ENCODE measurements at regions not wholly inside any gene's neighbourhood (a gene's known extent, or its start where the extent isn't known, plus 50 kb on each side); places are given as distances from the start of the nearest gene placed in this dataset.

- no peak overlapping the region for H3T11ph ChIP-seq (ENCODE audit: low read length)
- Mint-ChIP-seq H3K4me1 (no peaks in the 10 kb centered on the region), H3K36me3 (ENCODE audit: insufficient read depth in 1 of 3, low read depth in 3 of 3) (peaks cover 0 to 11% (median 2%) of the 10 kb centered on the region in 3 experiments; a peak in 3 of 7 replicates), H3K27me3 (ENCODE audit: low read depth) (no peaks in the 10 kb centered on the region), H3K4me3 (no peak overlapping the region), H3K27ac (no peak overlapping the region), H3K9me3 (peaks cover 2 to 5% of the 10 kb centered on the region in 2 experiments; a peak in 3 of 5 replicates)
- no peak overlapping the region for H4K5ac ChIP-seq (ENCODE audit: insufficient read length, low read depth, low read length)
- no peaks in the 10 kb centered on the region for H3K4me1 ChIP-seq (ENCODE audit: insufficient read depth, low read length)
- no peak overlapping the region for H2BK5ac ChIP-seq (ENCODE audit: insufficient read length, low read length)
- no CpG with 5 or more reads among the region's 2 CpGs for WGBS (ENCODE audit: extremely low coverage, insufficient read length, low lambda C conversion rate)
- H3K23ac ChIP-seq (ENCODE audit: insufficient read length, low read depth, low read length) = no peak overlapping the region
- no peak overlapping the region for H2BK120ac ChIP-seq (ENCODE audit: low read depth, low read length, poor library complexity, severe bottlenecking)
- H3K79me1 ChIP-seq (ENCODE audit: insufficient read depth, low read depth, low read length, poor library complexity, severe bottlenecking) = no peaks in the 10 kb centered on the region
- no peak overlapping the region for H2BK20ac ChIP-seq (ENCODE audit: low read depth, low read length, poor library complexity, severe bottlenecking)
- no peak overlapping the region for H3K56ac ChIP-seq (ENCODE audit: insufficient read length, low read depth, low read length)
- H2BK12ac ChIP-seq (ENCODE audit: insufficient read length, low read depth, low read length) = no peak overlapping the region
- H2AFZ ChIP-seq (ENCODE audit: low read length) = no peak overlapping the region
- DNase-seq = no peak
- H3K27ac ChIP-seq (ENCODE audit: insufficient read length, low read depth, low read length) = no peak overlapping the region
- no peak for TF ChIP-seq CTCF (conservative IDR thresholded peaks at IDR 0.05)
- no peak overlapping the region for H2BK15ac ChIP-seq (ENCODE audit: low read depth, low read length)
- no peaks in the 10 kb centered on the region for H4K20me1 ChIP-seq (ENCODE audit: control insufficient read depth, insufficient read depth, insufficient read length)
- peaks cover 5% of the 10 kb centered on the region for H3K9me3 ChIP-seq (ENCODE audit: control insufficient read depth, low read depth, low read length)
- no peak overlapping the region for H3K18ac ChIP-seq (ENCODE audit: insufficient read length, low read depth, low read length)
- H3K79me2 ChIP-seq (ENCODE audit: insufficient read depth, low read length) = no peaks in the 10 kb centered on the region
- H3K4ac ChIP-seq (ENCODE audit: low read depth, low read length) = no peak overlapping the region
- no peaks in the 10 kb centered on the region for H3K23me2 ChIP-seq (ENCODE audit: insufficient read length, low read depth, low read length, poor library complexity, severe bottlenecking)
- H3K4me2 ChIP-seq (ENCODE audit: insufficient read depth, insufficient read length, low read length) = no peak overlapping the region
- no peak overlapping the region for H4K91ac ChIP-seq (ENCODE audit: insufficient read length, low read depth, low read length)
- H2AK5ac ChIP-seq (ENCODE audit: insufficient read length, low read length) = no peak overlapping the region
- no peak overlapping the region for H3K14ac ChIP-seq (ENCODE audit: insufficient read depth, low read length)
- no peaks in the 10 kb centered on the region for H3K27me3 ChIP-seq (ENCODE audit: insufficient read depth, low read length)
- H4K8ac ChIP-seq (replicated peaks; ENCODE audit: insufficient read length, low read depth, low read length) = no peak overlapping the region
- H3K9ac ChIP-seq (ENCODE audit: extremely low read depth, insufficient read length, low read length) = no peak overlapping the region
These were observed 304.7 kb downstream of the RMST start for GRCh38 chr12:97767347-97767746.

All from H9 (cell line).